Loucy (cell line): ENCODE measurements at regions not wholly inside any gene's neighbourhood (a gene's known extent, or its start where the extent isn't known, plus 50 kb on each side); places are given as distances from the start of the nearest gene placed in this dataset.
A peak's percentile ranks its signal among the peaks of the same experiment; 100 is the strongest.
"Not testable (repeated sequence)": the region's sequence is repeated elsewhere in the genome, so short reads cannot be mapped to it uniquely, and the experiment has no call there.

ENCODE experiments used
- H2AFZ ChIP-seq: fragments of 200-600 bp; sonication (generic); 2 replicates; pipeline ENCODE4 v1.6.0; 2016; ENCODE audit warnings: antibody characterized with exemption, mild to moderate bottlenecking, low read length, moderate library complexity
- H3F3A ChIP-seq: fragments of 200-600 bp; 2 replicates; pipeline ENCODE4 v1.6.0; 2016; ENCODE audit warnings: antibody characterized with exemption, low read depth, mild to moderate bottlenecking
- H3K27me3 ChIP-seq: fragments of 200-600 bp; sonication (generic); 2 replicates; pipeline ENCODE4 v1.6.1; 2014; ENCODE audit warnings: low read length, mild to moderate bottlenecking; ENCODE audit not compliant: insufficient read depth, poor library complexity, severe bottlenecking
- H3K36me3 ChIP-seq: fragments of 200-600 bp; sonication (generic); 2 replicates; pipeline ENCODE4 v1.6.1; 2016; ENCODE audit warnings: low read length; ENCODE audit not compliant: insufficient read depth
- H3K4me1 ChIP-seq: fragments of 200-600 bp; sonication (generic); 2 replicates; pipeline ENCODE4 v1.5.1; 2014; ENCODE audit warnings: low read length, mild to moderate bottlenecking; ENCODE audit not compliant: insufficient read depth, poor library complexity, severe bottlenecking
- H3K4me2 ChIP-seq: fragments of 200-600 bp; sonication (generic); 2 replicates; pipeline ENCODE4 v1.6.0; 2014; ENCODE audit warnings: antibody characterized with exemption, low read length, low read depth, mild to moderate bottlenecking; ENCODE audit not compliant: poor library complexity, severe bottlenecking
- H3K4me3 ChIP-seq: fragments of 200-600 bp; sonication (generic); 2 replicates; pipeline ENCODE4 v1.5.1; 2014; ENCODE audit warnings: low read length, mild to moderate bottlenecking, mixed read lengths; ENCODE audit not compliant: poor library complexity, severe bottlenecking
- H3K79me2 ChIP-seq: fragments of 200-600 bp; sonication (generic); 2 replicates; pipeline ENCODE4 v1.6.1; 2014; ENCODE audit warnings: low read length; ENCODE audit not compliant: insufficient read depth
- H3K9ac ChIP-seq: fragments of 200-600 bp; sonication (generic); 2 replicates; pipeline ENCODE4 v1.6.0; 2014; ENCODE audit warnings: mild to moderate bottlenecking, low read depth, low read length, moderate library complexity; ENCODE audit not compliant: poor library complexity, severe bottlenecking
- H3K9me2 ChIP-seq: fragments of 200-600 bp; sonication (generic); replicated peaks from 2 replicates; pipeline ENCODE4 v1.6.1; 2016; ENCODE audit warnings: low read depth, low read length, mixed read lengths
- H3K9me3 ChIP-seq: fragments of 200-600 bp; sonication (generic); 2 replicates; pipeline ENCODE4 v1.6.1; 2014; ENCODE audit warnings: mild to moderate bottlenecking, antibody characterized with exemption, low read length, low read depth; ENCODE audit not compliant: insufficient read depth
- H4K20me1 ChIP-seq: fragments of 200-600 bp; sonication (generic); 2 replicates; pipeline ENCODE4 v1.6.0; 2014; ENCODE audit warnings: antibody characterized with exemption, low read length, mild to moderate bottlenecking; ENCODE audit not compliant: insufficient read depth, poor library complexity, severe bottlenecking
- CTCF ChIP-seq: fragments of 200-600 bp; sonication (generic); conservative IDR thresholded peaks from 2 replicates; pipeline ENCODE4 v1.5.1; 2014; ENCODE audit warnings: mild to moderate bottlenecking, antibody characterized with exemption, low read length
- EZH2phosphoT487 ChIP-seq: fragments of 200-600 bp; IDR thresholded peaks from 2 replicates; pipeline ENCODE4 v1.6.1; 2018; ENCODE audit warnings: antibody characterized with exemption, mild to moderate bottlenecking, moderate library complexity, borderline replicate concordance

- no peaks in the 10 kb centered on the region for H3K36me3 ChIP-seq
- no peak for TF ChIP-seq CTCF
- no peak for TF ChIP-seq EZH2phosphoT487
Measured at GRCh38 chr5:14928661-14929060, 57.1 kb upstream of the ANKH start.

GRCh38 chr5:14925326-14925725, 53.7 kb upstream of the ANKH start:
- peak overlapping the region; percentile 69 for H3K4me3 ChIP-seq
- no peaks in the 10 kb centered on the region for H3K27me3 ChIP-seq
- peak overlapping the region; percentile 92 for H3K4me2 ChIP-seq
- H3K9me2 ChIP-seq, result no peaks in the 10 kb centered on the region
- peaks cover 44% of the 10 kb centered on the region for H3K4me1 ChIP-seq
- no peaks in the 10 kb centered on the region for H3K36me3 ChIP-seq
- no peak overlapping the region for H2AFZ ChIP-seq
- peaks cover 4% of the 10 kb centered on the region; the same call in 1 of the 2 replicates for H3F3A ChIP-seq
- H3K79me2 ChIP-seq, result no peaks in the 10 kb centered on the region
- H3K9ac ChIP-seq, result peak overlapping the region; percentile 74
- no peaks in the 10 kb centered on the region for H3K9me3 ChIP-seq
- no peaks in the 10 kb centered on the region for H4K20me1 ChIP-seq
- TF ChIP-seq EZH2phosphoT487 (no peak), CTCF (no peak)

More at GRCh38 chr5:14928661-14929060, 57.1 kb upstream of the ANKH start:
- H3K4me1 ChIP-seq, result peaks cover 36% of the 10 kb centered on the region
- H3K9me2 ChIP-seq, result no peaks in the 10 kb centered on the region
- H3K4me3 ChIP-seq, result no peak overlapping the region
- H3K9me3 ChIP-seq, result no peaks in the 10 kb centered on the region
- H4K20me1 ChIP-seq, result no peaks in the 10 kb centered on the region
- H3F3A ChIP-seq, result peaks cover 4% of the 10 kb centered on the region; the same call in 1 of the 2 replicates
- no peak overlapping the region for H2AFZ ChIP-seq
- no peaks in the 10 kb centered on the region for H3K79me2 ChIP-seq
- H3K27me3 ChIP-seq, result no peaks in the 10 kb centered on the region
- no peak overlapping the region for H3K9ac ChIP-seq
- no peak overlapping the region for H3K4me2 ChIP-seq

- H3K36me3 ChIP-seq, H3K27me3 ChIP-seq, H3K9me3 ChIP-seq, H3K79me2 ChIP-seq, H3K4me3 ChIP-seq, H3K4me2 ChIP-seq, H4K20me1 ChIP-seq, H3F3A ChIP-seq, H3K9ac ChIP-seq, H3K9me2 ChIP-seq, H2AFZ ChIP-seq: not testable (repeated sequence)
- H3K4me1 ChIP-seq, result peaks cover 45% of the 10 kb centered on the region
Measured at GRCh38 chr5:14922952-14923351, 51.4 kb upstream of the ANKH start.

GRCh38 chr5:14922456-14922855, 50.9 kb upstream of the ANKH start:
- Histone ChIP-seq H3K9me3 (no peaks in the 10 kb centered on the region), H3K4me2 (no peak overlapping the region), H2AFZ (no peak overlapping the region), H4K20me1 (no peaks in the 10 kb centered on the region), H3K9me2 (no peaks in the 10 kb centered on the region), H3F3A (peaks cover 4% of the 10 kb centered on the region; the same call in 1 of the 2 replicates), H3K4me3 (no peak overlapping the region), H3K4me1 (peaks cover 45% of the 10 kb centered on the region), H3K9ac (no peak overlapping the region), H3K79me2 (no peaks in the 10 kb centered on the region), H3K36me3 (no peaks in the 10 kb centered on the region), H3K27me3 (no peaks in the 10 kb centered on the region)
- TF ChIP-seq EZH2phosphoT487, result no peak
